ENCODE measurements at regions not wholly inside any gene's neighbourhood (a gene's known extent, or its start where the extent isn't known, plus 50 kb on each side); places are given as distances from the start of the nearest gene placed in this dataset.

DNA sequence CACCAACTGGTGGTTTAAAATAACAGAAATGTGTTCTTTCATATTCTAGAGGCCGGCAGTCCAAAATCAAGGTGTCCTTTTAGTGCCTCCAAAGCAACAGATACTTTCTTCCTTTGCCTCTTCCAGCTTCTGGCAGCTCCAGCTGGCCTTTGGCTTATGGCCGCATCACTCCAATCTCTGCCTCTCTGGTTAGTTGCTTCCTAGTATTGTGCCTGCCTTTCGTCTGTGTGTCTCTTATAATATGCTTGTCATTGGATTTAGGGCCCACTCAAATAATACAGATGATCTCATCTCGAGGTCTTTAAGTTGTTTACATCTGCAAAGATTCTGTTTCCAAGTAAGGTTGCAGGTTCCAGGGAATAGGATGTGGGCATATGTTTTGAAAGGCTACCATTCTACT, 855.2 kb upstream of the ID2 start:
- Histone ChIP-seq H3K4me3 (no peak overlapping the region), H3K9me3 (ENCODE audit: low read depth) (no peaks in the 10 kb centered on the region), H3K4me1 (ENCODE audit: low read depth) (no peaks in the 10 kb centered on the region), H3K27ac (no peak overlapping the region), H3K27me3 (no peaks in the 10 kb centered on the region), H3K36me3 (no peaks in the 10 kb centered on the region)
- DNase-seq (ENCODE audit: low read depth in 1 of 2, low spot score in 1 of 2) = no peak
- TF ChIP-seq, protein P1, sequence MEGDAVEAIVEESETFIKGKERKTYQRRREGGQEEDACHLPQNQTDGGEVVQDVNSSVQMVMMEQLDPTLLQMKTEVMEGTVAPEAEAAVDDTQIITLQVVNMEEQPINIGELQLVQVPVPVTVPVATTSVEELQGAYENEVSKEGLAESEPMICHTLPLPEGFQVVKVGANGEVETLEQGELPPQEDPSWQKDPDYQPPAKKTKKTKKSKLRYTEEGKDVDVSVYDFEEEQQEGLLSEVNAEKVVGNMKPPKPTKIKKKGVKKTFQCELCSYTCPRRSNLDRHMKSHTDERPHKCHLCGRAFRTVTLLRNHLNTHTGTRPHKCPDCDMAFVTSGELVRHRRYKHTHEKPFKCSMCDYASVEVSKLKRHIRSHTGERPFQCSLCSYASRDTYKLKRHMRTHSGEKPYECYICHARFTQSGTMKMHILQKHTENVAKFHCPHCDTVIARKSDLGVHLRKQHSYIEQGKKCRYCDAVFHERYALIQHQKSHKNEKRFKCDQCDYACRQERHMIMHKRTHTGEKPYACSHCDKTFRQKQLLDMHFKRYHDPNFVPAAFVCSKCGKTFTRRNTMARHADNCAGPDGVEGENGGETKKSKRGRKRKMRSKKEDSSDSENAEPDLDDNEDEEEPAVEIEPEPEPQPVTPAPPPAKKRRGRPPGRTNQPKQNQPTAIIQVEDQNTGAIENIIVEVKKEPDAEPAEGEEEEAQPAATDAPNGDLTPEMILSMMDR (IDR thresholded peaks at IDR 0.05; ENCODE audit: low read depth, low read length) = no peak

DNA sequence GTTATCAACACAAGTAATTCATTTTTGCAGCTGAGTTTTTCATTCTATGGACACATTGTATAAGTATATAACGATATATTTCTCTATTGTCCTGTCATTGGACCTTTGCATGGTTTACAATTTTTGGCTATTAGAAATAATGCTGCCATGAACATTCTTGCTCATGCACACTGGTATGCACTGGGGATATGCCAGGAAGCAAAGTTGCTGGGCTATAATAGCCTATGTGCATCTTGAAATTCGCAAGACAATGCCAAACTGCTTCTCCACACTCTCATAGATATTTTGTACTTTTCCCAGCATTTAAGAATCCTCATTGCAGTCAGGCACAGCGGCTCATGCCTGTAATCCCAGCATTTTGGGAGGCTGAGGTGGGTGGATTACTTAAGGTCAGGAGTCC, 852.6 kb upstream of the ID2 start:
- H3K4me3 ChIP-seq = no peak overlapping the region
- H3K36me3 ChIP-seq = no peaks in the 10 kb centered on the region
- H3K27ac ChIP-seq = no peak overlapping the region
- no peaks in the 10 kb centered on the region for H3K27me3 ChIP-seq
- no peaks in the 10 kb centered on the region for H3K9me3 ChIP-seq (ENCODE audit: low read depth)
- H3K4me1 ChIP-seq (ENCODE audit: low read depth) = no peaks in the 10 kb centered on the region
- DNase-seq (ENCODE audit: low read depth in 1 of 2, low spot score in 1 of 2) = no peak
- TF ChIP-seq, protein P1 (IDR thresholded peaks at IDR 0.05; ENCODE audit: low read depth, low read length) = no peak

DNA sequence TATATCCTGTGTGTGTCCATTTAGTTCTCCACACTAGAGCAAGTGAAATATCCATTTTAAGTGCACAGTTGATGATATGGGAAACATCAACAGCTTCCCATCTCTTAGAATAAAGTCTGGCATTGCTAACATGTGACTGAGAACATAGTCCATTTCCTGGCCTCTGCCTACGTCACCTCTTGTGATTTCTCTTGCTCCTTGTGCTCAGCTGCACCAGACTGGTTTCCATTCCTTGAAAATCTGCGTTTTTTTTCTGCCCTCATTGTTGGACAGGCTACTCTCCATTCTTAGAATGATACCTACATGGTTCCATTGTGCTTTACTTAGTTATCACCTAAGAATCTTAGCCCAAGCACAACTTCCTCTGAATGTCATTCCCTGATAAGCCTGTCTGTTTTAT, 851.2 kb upstream of the ID2 start:
- Histone ChIP-seq H3K9me3 (ENCODE audit: low read depth) (no peaks in the 10 kb centered on the region), H3K4me1 (ENCODE audit: low read depth) (no peaks in the 10 kb centered on the region), H3K27ac (no peak overlapping the region), H3K36me3 (no peaks in the 10 kb centered on the region), H3K4me3 (no peak overlapping the region), H3K27me3 (no peaks in the 10 kb centered on the region)
- DNase-seq (ENCODE audit: low read depth in 1 of 2, low spot score in 1 of 2) = no peak
- TF ChIP-seq, protein P1 (IDR thresholded peaks at IDR 0.05; ENCODE audit: low read depth, low read length) = no peak

DNA sequence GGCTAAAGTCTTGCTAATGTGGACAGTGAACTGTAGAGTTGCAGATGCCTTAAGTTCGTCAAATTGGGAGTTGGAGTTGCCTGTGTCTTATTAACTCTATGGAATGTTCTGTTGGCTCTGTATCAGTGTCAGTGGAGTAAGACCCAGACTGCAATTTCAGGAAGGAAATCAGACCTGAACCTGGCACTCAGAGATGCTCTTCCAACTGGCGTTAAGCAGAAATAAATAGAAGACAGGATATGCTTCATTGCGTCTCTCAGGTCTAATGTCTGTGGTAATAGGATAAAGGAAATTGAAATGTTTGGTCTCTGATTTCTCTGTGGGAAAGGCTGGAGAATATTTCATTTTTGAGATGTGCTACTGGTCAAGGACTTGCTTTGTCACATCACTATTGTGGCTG, 846.7 kb upstream of the ID2 start:
- H3K4me1 ChIP-seq (ENCODE audit: low read depth) = no peaks in the 10 kb centered on the region
- no peaks in the 10 kb centered on the region for H3K36me3 ChIP-seq
- TF ChIP-seq, protein P1 (IDR thresholded peaks at IDR 0.05; ENCODE audit: low read depth, low read length) = no peak
- no peaks in the 10 kb centered on the region for H3K27me3 ChIP-seq
- H3K4me3 ChIP-seq = no peak overlapping the region
- no peak overlapping the region for H3K27ac ChIP-seq
- DNase-seq (ENCODE audit: low read depth in 1 of 2, low spot score in 1 of 2) = no peak
- H3K9me3 ChIP-seq (ENCODE audit: low read depth) = no peaks in the 10 kb centered on the region

DNA sequence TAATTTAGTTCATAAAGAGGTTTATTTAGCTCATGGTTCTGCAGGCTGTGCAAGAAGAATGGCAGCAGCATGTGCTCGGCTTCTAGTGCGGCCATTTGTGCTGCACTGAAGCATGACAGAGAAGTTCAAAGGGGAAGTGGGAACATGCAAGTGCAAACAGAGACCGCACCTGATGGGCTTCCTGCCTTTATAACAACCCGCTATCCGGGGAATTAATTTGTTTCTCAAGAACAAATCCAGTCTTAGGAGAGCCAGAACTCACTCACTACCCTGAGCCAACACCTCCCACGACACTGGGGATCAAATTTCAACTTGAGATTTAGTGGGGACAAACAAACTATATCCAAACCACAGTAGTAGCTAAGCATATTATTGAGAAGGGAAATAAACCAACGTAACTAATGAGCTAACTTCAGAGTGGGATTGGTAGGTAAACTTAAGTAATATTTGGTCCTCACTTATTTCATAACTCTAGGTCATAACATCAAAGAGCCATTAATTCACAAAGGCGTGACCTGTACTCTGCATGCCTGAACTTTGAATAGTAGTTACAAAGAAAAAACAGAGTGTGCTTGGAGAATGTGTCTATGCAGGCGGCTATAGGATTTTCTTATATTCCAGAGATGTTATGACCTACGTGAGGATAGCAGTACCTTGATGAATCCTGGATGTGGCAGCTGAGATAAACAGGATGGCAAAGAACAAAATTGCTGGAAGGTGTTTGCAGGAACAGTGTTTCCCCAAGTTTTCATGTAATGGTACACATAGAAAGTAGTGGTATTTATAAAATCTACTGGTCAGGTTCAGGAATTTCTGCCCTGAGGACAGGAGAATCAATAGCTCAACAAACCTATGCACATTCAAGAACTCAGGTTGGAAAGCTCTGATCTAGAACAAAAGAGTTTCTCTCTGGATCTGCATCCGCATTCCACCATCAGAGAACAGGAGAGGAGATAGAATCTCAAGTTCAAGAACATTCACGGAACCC, 845.9 kb upstream of the ID2 start:
- Histone ChIP-seq H3K27me3 (no peaks in the 10 kb centered on the region), H3K27ac (no peak overlapping the region), H3K9me3 (ENCODE audit: low read depth) (no peaks in the 10 kb centered on the region), H3K4me1 (ENCODE audit: low read depth) (no peaks in the 10 kb centered on the region), H3K36me3 (no peaks in the 10 kb centered on the region), H3K4me3 (no peak overlapping the region)
- DNase-seq (ENCODE audit: low read depth in 1 of 2, low spot score in 1 of 2) = no peak
- TF ChIP-seq, protein P1 (IDR thresholded peaks at IDR 0.05; ENCODE audit: low read depth, low read length) = no peak
